Astrocyte of the spinal cord (primary cell): ENCODE measurements at regions not wholly inside any gene's neighbourhood (a gene's known extent, or its start where the extent isn't known, plus 50 kb on each side); places are given as distances from the start of the nearest gene placed in this dataset.
A peak's percentile ranks its signal among the peaks of the same experiment; 100 is the strongest.

ENCODE experiments used
- DNase-seq: peaks from one replicate; pipeline ENCODE4 v3.0.0; 2011; ENCODE audit warnings: low read depth, low spot score
- H3K4me3 ChIP-seq: 2 replicates; pipeline ENCODE4 v1.5.1; 2011; ENCODE audit warnings: low read depth, mild to moderate bottlenecking, low read length, moderate library complexity
- CTCF ChIP-seq: IDR thresholded peaks from 2 replicates; pipeline ENCODE4 v1.5.1; 2012; ENCODE audit warnings: low read depth, mild to moderate bottlenecking, low read length, inconsistent platforms
- in situ Hi-C: cut with HindIII; loops from 2 replicates; pipeline ENCODE4 v1.10.0; 2017; ENCODE audit warnings: low sequenced_read_pairs

- H3K4me3 ChIP-seq: no peak overlapping the region
- in situ Hi-C loops: no loop called here
- DNase-seq: peak; percentile 90
- no peak for TF ChIP-seq CTCF
Observed at GRCh38 chr15:31471731-31472430, 145.2 kb downstream of the KLF13 start.

- peak; percentile 65 for DNase-seq
- in situ Hi-C loops: no loop called here
- H3K4me3 ChIP-seq: no peak overlapping the region
- TF ChIP-seq CTCF: no peak
Observed at GRCh38 chr15:31472636-31473384, 146.2 kb downstream of the KLF13 start.

GRCh38 chr15:31473385-31474058, 146.9 kb downstream of the KLF13 start:
- in situ Hi-C loops: no loop called here
- DNase-seq: no peak
- TF ChIP-seq CTCF: no peak
- no peak overlapping the region for H3K4me3 ChIP-seq

- no peak for DNase-seq
- TF ChIP-seq CTCF: no peak
- in situ Hi-C loops: no loop called here
- no peak overlapping the region for H3K4me3 ChIP-seq
Observed at GRCh38 chr15:31474059-31474868, 147.6 kb downstream of the KLF13 start.

GRCh38 chr15:31476236-31476810, 149.7 kb downstream of the KLF13 start:
- DNase-seq: no peak
- in situ Hi-C loops: no loop called here
- no peak overlapping the region for H3K4me3 ChIP-seq
- no peak for TF ChIP-seq CTCF

- TF ChIP-seq CTCF: no peak
- in situ Hi-C loops: no loop called here
- no peak for DNase-seq
- H3K4me3 ChIP-seq: no peak overlapping the region
Observed at GRCh38 chr15:31476866-31477265, 150.2 kb downstream of the KLF13 start.
